ENCODE measurements at regions not wholly inside any gene's neighbourhood (a gene's known extent, or its start where the extent isn't known, plus 50 kb on each side); places are given as distances from the start of the nearest gene placed in this dataset.

GRCh38 chr16:51651061-51651466, 500.0 kb upstream of the SALL1 start:
- ATAC-seq (replicated peaks in 6 of 8), result peak in 5 of 8 experiments; percentile 74 to 92 (median 76)
- in situ Hi-C loops (cut with MboI; ENCODE audit: low pct_unique_long_range_greater_than_20kb in 2 of 9, low sequenced_read_pairs in 9 of 9, unreplicated experiment in 9 of 9), result no loop called here
- Histone ChIP-seq H3K4me1 (replicated peaks in 1 of 2) (peaks cover 7 to 12% of the 10 kb centered on the region in 2 donors), H3K4me3 (no peak overlapping the region), H3K27ac (no peak overlapping the region)
- WGBS, 10 experiments, result 20 to 100% (median 73%) methylated on average over 1 to 5 of the region's 15 CpGs; no CpG with 5 or more reads in 4 of the 10 experiments

- Histone ChIP-seq H3K4me3 (no peak overlapping the region), H3K27ac (no peak overlapping the region), H3K4me1 (replicated peaks in 1 of 2) (peaks cover 7 to 12% of the 10 kb centered on the region in 2 donors)
- WGBS, 10 experiments, result 28 to 95% (median 71%) methylated on average over 1 to 5 of the region's 5 CpGs; no CpG with 5 or more reads in 3 of the 10 experiments
- peak in 4 of 8 experiments; percentile 9 to 55 (median 42) for ATAC-seq (replicated peaks in 6 of 8)
- in situ Hi-C loops (cut with MboI; ENCODE audit: low pct_unique_long_range_greater_than_20kb in 2 of 9, low sequenced_read_pairs in 9 of 9, unreplicated experiment in 9 of 9), result no loop called here
Observed at GRCh38 chr16:51649631-51650030, 498.6 kb upstream of the SALL1 start.

- 56 to 90% (median 86%) methylated on average over 1 to 2 of the region's 2 CpGs; no CpG with 5 or more reads in 6 of the 10 experiments for whole genome bisulfite sequencing, 10 experiments
- peaks cover 7 to 12% of the 10 kb centered on the region in 2 donors for H3K4me1 ChIP-seq (replicated peaks in 1 of 2)
- no peak for ATAC-seq (replicated peaks in 6 of 8)
Observed at GRCh38 chr16:51648526-51648925, 497.5 kb upstream of the SALL1 start.

GRCh38 chr16:51641191-51641765, 490.2 kb upstream of the SALL1 start:
- 40 to 100% (median 80%) methylated on average over 1 to 3 of the region's 3 CpGs; no CpG with 5 or more reads in 3 of the 10 experiments for WGBS, 10 experiments

More at GRCh38 chr16:51648526-51648925, 497.5 kb upstream of the SALL1 start:
- Histone ChIP-seq H3K27ac (no peak overlapping the region), H3K4me3 (no peak overlapping the region)
- in situ Hi-C loops (cut with MboI; ENCODE audit: low pct_unique_long_range_greater_than_20kb in 2 of 9, low sequenced_read_pairs in 9 of 9, unreplicated experiment in 9 of 9), result no loop called here

GRCh38 chr16:51640196-51640595, 489.1 kb upstream of the SALL1 start:
- in situ Hi-C loops (cut with MboI; ENCODE audit: low pct_unique_long_range_greater_than_20kb in 2 of 9, low sequenced_read_pairs in 9 of 9, unreplicated experiment in 9 of 9), result no loop called here
- WGBS, 10 experiments, result 80 to 100% (median 94%) methylated on average over 1 to 4 of the region's 4 CpGs; no CpG with 5 or more reads in 3 of the 10 experiments
- Histone ChIP-seq H3K4me1 (replicated peaks in 1 of 2) (peaks cover 18 to 22% of the 10 kb centered on the region in 2 donors), H3K27ac (no peak overlapping the region), H3K4me3 (no peak overlapping the region)
- ATAC-seq (replicated peaks in 6 of 8), result no peak

More at GRCh38 chr16:51641191-51641765, 490.2 kb upstream of the SALL1 start:
- no peak overlapping the region for H3K4me3 ChIP-seq
- no peak for ATAC-seq (replicated peaks in 6 of 8)
- in situ Hi-C loops (cut with MboI; ENCODE audit: low pct_unique_long_range_greater_than_20kb in 2 of 9, low sequenced_read_pairs in 9 of 9, unreplicated experiment in 9 of 9), result no loop called here
- H3K4me1 ChIP-seq (replicated peaks in 1 of 2), result peaks cover 13 to 15% of the 10 kb centered on the region in 2 donors
- no peak overlapping the region for H3K27ac ChIP-seq

GRCh38 chr16:51638339-51639135, 487.5 kb upstream of the SALL1 start:
- H3K27ac ChIP-seq, result no peak overlapping the region

GRCh38 chr16:51637770-51638094, 486.7 kb upstream of the SALL1 start:
- WGBS, 10 experiments, result 25 to 50% (median 31%) methylated on average over 2 to 8 of the region's 8 CpGs; no CpG with 5 or more reads in 3 of the 10 experiments

More at GRCh38 chr16:51638339-51639135, 487.5 kb upstream of the SALL1 start:
- in situ Hi-C loops (cut with MboI; ENCODE audit: low pct_unique_long_range_greater_than_20kb in 2 of 9, low sequenced_read_pairs in 9 of 9, unreplicated experiment in 9 of 9), result no loop called here
- no peak for ATAC-seq (replicated peaks in 6 of 8)
- Histone ChIP-seq H3K4me3 (no peak overlapping the region), H3K4me1 (replicated peaks in 1 of 2) (peaks cover 24% of the 10 kb centered on the region in 2 donors)
- 60 to 100% (median 93%) methylated on average over 1 to 3 of the region's 3 CpGs for WGBS, 10 experiments

GRCh38 chr16:51636920-51637769, 486.1 kb upstream of the SALL1 start:
- WGBS, 10 experiments, result 18 to 64% (median 44%) methylated on average over 3 to 13 of the region's 16 CpGs

More at GRCh38 chr16:51637770-51638094, 486.7 kb upstream of the SALL1 start:
- ATAC-seq (replicated peaks in 6 of 8), result peak in 6 of 8 experiments; percentile 58 to 90 (median 86)
- no peak overlapping the region for H3K4me3 ChIP-seq
- in situ Hi-C loops (cut with MboI; ENCODE audit: low pct_unique_long_range_greater_than_20kb in 2 of 9, low sequenced_read_pairs in 9 of 9, unreplicated experiment in 9 of 9), result no loop called here
- peaks cover 24% of the 10 kb centered on the region in 2 donors for H3K4me1 ChIP-seq (replicated peaks in 1 of 2)
- H3K27ac ChIP-seq, result no peak overlapping the region

GRCh38 chr16:51635181-51635580, 484.1 kb upstream of the SALL1 start:
- peak in 1 of 8 experiments; percentile 36 for ATAC-seq (replicated peaks in 6 of 8)
- H3K27ac ChIP-seq, result no peak overlapping the region
- peaks cover 24% of the 10 kb centered on the region in 2 donors for H3K4me1 ChIP-seq (replicated peaks in 1 of 2)
- 5 to 44% (median 12%) methylated on average over 2 to 4 of the region's 4 CpGs for WGBS, 10 experiments
- in situ Hi-C loops (cut with MboI; ENCODE audit: low pct_unique_long_range_greater_than_20kb in 2 of 9, low sequenced_read_pairs in 9 of 9, unreplicated experiment in 9 of 9), result no loop called here
- H3K4me3 ChIP-seq, result no peak overlapping the region

More at GRCh38 chr16:51636920-51637769, 486.1 kb upstream of the SALL1 start:
- H3K27ac ChIP-seq, result no peak overlapping the region
- in situ Hi-C loops (cut with MboI; ENCODE audit: low pct_unique_long_range_greater_than_20kb in 2 of 9, low sequenced_read_pairs in 9 of 9, unreplicated experiment in 9 of 9), result no loop called here
- H3K4me1 ChIP-seq (replicated peaks in 1 of 2), result peaks cover 24% of the 10 kb centered on the region in 2 donors
- H3K4me3 ChIP-seq, result no peak overlapping the region
- ATAC-seq (replicated peaks in 6 of 8), result peak; percentile 48 to 89 (median 66)

- Histone ChIP-seq H3K4me3 (no peak overlapping the region), H3K27ac (no peak overlapping the region), H3K4me1 (replicated peaks in 1 of 2) (peaks cover 1 to 4% of the 10 kb centered on the region in 2 donors)
- 33 to 100% (median 64%) methylated on average over 1 to 4 of the region's 4 CpGs; no CpG with 5 or more reads in 1 of the 10 experiments for WGBS, 10 experiments
- no peak for ATAC-seq (replicated peaks in 6 of 8)
- in situ Hi-C loops (cut with MboI; ENCODE audit: low pct_unique_long_range_greater_than_20kb in 2 of 9, low sequenced_read_pairs in 9 of 9, unreplicated experiment in 9 of 9), result no loop called here
Observed at GRCh38 chr16:51630076-51630475, 479.0 kb upstream of the SALL1 start.

GRCh38 chr16:51629576-51629975, 478.5 kb upstream of the SALL1 start:
- H3K4me3 ChIP-seq, result no peak overlapping the region
- no peaks in the 10 kb centered on the region for H3K4me1 ChIP-seq (replicated peaks in 1 of 2)
- in situ Hi-C loops (cut with MboI; ENCODE audit: low pct_unique_long_range_greater_than_20kb in 2 of 9, low sequenced_read_pairs in 9 of 9, unreplicated experiment in 9 of 9), result no loop called here
- ATAC-seq (replicated peaks in 6 of 8), result no peak
- H3K27ac ChIP-seq, result no peak overlapping the region
- WGBS, 10 experiments, result 57 to 100% (median 85%) methylated on average over 1 to 3 of the region's 3 CpGs; no CpG with 5 or more reads in 4 of the 10 experiments

GRCh38 chr16:51624080-51624775, 473.2 kb upstream of the SALL1 start:
- H3K4me3 ChIP-seq, result no peak overlapping the region
- H3K4me1 ChIP-seq (replicated peaks in 1 of 2), result no peaks in the 10 kb centered on the region
- in situ Hi-C loops (cut with MboI; ENCODE audit: low pct_unique_long_range_greater_than_20kb in 2 of 9, low sequenced_read_pairs in 9 of 9, unreplicated experiment in 9 of 9), result no loop called here
- 14 to 100% (median 65%) methylated on average over 1 to 7 of the region's 7 CpGs; no CpG with 5 or more reads in 2 of the 10 experiments for WGBS, 10 experiments
- ATAC-seq (replicated peaks in 6 of 8), result peak in 3 of 8 experiments; percentile 40 to 92 (median 86)
- no peak overlapping the region for H3K27ac ChIP-seq

Measured in motor neuron (in vitro differentiated cells).